PC-9 (cell line): ENCODE measurements at regions not wholly inside any gene's neighbourhood (a gene's known extent, or its start where the extent isn't known, plus 50 kb on each side); places are given as distances from the start of the nearest gene placed in this dataset.

Source experiments
- EZH2 ChIP-seq: fragments of 200-600 bp; sonication (generic); IDR thresholded peaks from 2 replicates; pipeline ENCODE4 v1.8.0; 2017; ENCODE audit warnings: antibody characterized with exemption, low read depth
- TF ChIP-seq, protein P1 (sequence below): fragments of 200-600 bp; sonication (generic); conservative IDR thresholded peaks from 2 replicates; pipeline ENCODE4 v1.6.1; 2017; ENCODE audit warnings: mixed run types, antibody characterized with exemption, mild to moderate bottlenecking, moderate library complexity

- no peak for TF ChIP-seq EZH2
- TF ChIP-seq, protein P1, sequence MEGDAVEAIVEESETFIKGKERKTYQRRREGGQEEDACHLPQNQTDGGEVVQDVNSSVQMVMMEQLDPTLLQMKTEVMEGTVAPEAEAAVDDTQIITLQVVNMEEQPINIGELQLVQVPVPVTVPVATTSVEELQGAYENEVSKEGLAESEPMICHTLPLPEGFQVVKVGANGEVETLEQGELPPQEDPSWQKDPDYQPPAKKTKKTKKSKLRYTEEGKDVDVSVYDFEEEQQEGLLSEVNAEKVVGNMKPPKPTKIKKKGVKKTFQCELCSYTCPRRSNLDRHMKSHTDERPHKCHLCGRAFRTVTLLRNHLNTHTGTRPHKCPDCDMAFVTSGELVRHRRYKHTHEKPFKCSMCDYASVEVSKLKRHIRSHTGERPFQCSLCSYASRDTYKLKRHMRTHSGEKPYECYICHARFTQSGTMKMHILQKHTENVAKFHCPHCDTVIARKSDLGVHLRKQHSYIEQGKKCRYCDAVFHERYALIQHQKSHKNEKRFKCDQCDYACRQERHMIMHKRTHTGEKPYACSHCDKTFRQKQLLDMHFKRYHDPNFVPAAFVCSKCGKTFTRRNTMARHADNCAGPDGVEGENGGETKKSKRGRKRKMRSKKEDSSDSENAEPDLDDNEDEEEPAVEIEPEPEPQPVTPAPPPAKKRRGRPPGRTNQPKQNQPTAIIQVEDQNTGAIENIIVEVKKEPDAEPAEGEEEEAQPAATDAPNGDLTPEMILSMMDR, result no peak
Measured at GRCh38 chr4:123748806-123749205, 352.2 kb downstream of the SPRY1 start.
